Stimulated activated CD4-positive, alpha-beta T cell treated with anti-CD3 and anti-CD28 coated beads, TNF-alpha, amount 100 ng/mL, for 4 hours (primary cell): ENCODE measurements at regions not wholly inside any gene's neighbourhood (a gene's known extent, or its start where the extent isn't known, plus 50 kb on each side); places are given as distances from the start of the nearest gene placed in this dataset.

Experiments
- DNase-seq, 3 experiments: peaks; one replicate each; pipeline ENCODE4 v3.0.0-alpha.2; 2020; ENCODE audit warnings: low read depth in 3 of 3

GRCh38 chr16:89027281-89027680 is 50.3 kb upstream of the CBFA2T3 start:
- no peak for DNase-seq

- DNase-seq, result peak in 2 of 3 experiments; percentile 19 to 28
Measured at GRCh38 chr16:89031715-89032659, 55.0 kb upstream of the CBFA2T3 start.

DNA sequence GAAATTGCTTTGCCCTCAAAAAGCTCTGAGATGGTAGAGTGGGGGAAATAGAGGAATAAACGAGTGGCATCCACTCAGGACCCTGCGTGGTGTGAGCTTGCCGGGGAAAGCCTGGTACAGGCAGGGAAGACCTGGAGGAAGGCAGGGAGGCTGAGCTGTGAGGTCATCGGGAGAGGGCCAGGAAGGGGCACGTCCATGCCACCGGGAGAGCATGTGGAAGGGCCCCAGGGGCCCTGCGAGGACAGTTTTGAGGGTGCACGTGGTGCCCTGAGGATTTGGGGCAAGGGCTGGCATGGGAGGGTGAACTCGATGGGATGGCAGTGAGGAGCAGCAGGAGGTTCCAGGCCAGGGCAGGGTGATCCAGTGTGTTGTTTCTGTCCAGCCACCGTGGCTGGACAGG is 56.3 kb upstream of the CBFA2T3 start:
- no peak for DNase-seq

GRCh38 chr16:89033796-89034572 is 57.0 kb upstream of the CBFA2T3 start:
- DNase-seq, result no peak

DNA sequence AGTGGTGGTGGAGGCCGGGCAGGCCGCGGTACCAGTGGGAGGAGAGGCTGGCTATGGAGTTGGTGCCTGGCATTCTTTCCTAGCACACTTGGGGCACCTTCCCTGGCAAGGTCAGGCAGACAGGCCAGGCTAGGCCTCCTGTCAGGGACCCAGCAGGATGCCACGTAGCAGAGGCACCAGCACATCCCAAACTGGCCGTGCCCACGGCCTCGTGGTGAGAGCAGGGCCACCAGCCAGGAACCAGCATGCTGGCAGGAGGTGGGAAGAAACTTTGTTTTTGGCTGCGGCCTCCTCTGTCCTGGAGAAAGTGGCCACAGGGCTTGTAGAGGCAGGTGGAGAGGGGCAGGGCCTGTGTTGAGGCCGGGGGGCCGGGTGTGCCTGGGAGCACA is 57.6 kb upstream of the CBFA2T3 start:
- no peak for DNase-seq

DNA sequence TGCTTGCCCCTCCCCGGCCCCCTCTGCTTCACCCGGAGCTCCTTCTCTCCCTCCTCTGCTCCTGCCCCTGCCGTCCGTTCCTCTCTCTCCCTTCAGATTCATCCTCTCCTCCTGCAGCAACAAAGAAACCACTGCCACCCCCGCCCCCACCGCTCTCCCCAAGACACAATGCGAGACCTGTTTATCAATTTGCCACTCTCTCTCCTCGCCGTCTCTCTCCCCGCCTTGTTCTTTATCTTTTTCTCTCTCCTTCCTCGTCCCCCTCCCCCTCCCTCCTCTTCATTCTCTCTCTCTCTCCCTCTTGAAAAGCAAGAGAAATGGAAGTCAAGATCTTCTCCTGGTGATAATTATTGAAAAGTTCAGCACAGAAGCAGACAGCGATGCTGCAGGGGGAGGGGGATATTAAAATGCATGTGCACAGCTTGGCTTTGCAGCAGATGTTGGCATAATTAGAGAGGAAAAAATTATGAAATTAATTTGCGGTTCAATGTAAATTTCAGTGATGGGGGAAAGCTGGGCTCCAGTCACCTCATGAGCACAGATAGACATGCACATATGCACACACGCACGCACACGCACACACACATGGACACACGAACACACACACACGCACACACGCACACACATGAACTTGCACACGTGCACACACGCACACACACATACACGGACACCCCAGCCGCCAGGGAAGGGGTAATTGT is 58.1 kb upstream of the CBFA2T3 start:
- no peak for DNase-seq

DNA sequence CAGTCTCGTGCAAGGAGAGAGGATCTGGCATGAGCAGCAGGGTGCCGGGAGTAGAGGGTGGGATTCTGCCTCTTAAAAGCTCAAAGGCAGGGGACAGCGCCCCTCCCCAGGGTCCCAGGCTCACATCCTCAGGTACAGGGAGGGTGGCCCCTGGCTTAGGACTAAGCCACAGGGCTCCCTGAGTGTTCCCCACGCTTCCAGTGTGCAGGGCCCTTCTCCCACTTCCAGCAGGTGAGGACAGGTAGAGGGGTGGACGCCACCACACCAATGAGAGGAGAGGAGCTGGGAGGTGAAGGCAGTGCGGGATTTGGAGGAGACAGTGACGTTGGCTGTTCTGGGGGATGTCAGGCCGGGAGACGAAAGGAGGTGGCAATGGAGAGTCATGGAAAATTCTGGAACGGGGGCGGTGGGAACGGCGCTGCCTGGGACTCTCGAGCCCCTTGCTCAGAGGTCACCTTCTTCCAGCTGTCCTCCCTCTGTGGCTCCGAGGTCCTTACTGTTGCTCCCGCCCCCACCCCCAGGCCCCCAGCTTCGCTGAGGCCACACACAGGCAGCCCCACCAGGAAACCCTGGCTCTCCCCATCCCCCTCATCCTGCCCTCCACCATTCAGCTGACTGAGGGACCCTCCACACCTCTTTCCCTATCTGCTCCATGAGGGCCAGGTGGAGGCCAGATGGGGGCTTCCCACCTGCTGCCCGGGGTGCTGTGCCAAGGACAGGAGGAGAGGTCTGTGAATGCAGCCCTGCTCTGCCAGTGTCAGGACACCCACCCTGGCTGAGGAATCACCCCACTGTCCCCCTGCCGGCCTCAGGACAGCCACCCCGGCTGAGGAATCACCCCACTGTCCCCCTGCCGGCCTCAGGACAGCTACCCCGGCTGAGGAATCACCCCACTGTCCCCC is 57.7 kb upstream of the ACSF3 start:
- no peak for DNase-seq

DNA sequence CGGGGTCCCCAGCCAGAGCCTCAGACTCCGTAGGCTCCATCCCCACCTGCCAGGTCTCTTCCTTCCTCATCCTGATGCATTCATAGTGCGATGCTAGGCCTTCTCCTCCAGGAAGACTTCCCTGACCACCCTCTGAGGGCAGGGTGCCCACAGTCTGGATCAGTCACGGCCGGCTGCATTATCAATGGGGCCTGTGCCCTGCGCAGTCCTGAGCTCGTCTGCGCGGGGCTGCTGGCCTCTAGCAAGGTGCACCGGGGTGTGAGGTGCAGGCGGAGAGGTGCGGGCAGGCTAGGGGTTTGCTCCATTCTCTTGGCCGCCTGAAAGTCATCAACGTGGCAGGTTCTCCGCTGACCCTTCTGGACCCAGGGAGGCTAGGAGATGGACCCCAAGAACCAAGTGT is 56.9 kb upstream of the ACSF3 start:
- no peak for DNase-seq

GRCh38 chr16:89037261-89038152 is 56.1 kb upstream of the ACSF3 start:
- DNase-seq, result no peak

GRCh38 chr16:89038221-89038721 is 55.4 kb upstream of the ACSF3 start:
- no peak for DNase-seq

DNA sequence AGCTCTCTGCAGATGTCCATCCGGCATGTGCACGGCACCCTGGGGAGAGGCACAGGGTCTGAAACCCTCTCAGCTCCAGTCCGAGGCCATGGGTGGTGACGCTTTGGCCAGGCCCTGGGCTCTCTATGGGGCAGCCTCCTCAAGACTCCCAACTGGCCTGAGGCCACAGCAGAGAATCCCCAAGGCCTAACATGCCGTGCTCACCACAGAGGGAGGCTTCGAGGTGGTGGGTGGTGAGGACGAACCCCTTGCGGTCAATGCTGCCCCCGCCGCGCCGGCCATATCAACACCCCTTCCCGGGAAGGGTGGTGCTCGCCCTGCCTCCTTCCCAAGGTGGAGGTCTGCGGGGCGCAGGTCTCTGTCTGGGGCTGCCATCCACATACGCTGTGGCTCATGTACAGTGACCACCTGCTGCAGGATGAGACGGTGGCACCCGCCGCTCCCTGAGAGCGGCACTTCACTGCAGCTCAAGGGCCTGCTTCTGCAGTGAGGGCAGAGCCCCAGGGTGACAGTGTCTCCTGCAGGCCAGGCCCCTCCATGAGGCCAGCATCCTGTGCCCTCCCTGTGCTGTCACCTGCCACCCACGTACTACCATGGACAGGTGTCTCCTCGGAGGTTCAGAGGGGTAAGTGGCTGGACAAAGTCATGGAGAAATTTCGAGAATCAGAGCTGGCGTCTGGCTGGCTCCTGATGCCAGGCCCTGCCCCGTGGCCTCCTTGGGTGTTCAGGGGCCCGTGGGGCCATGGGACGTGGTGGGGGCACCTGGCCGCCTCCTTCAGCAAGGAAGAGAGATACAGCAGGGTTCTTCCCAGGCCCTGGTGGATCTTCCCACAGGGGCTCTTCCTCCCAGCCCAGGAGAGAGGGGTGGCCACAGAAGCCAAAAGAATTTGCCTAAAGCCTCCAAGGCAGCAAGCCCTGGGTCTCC is 54.6 kb upstream of the ACSF3 start:
- no peak for DNase-seq

DNA sequence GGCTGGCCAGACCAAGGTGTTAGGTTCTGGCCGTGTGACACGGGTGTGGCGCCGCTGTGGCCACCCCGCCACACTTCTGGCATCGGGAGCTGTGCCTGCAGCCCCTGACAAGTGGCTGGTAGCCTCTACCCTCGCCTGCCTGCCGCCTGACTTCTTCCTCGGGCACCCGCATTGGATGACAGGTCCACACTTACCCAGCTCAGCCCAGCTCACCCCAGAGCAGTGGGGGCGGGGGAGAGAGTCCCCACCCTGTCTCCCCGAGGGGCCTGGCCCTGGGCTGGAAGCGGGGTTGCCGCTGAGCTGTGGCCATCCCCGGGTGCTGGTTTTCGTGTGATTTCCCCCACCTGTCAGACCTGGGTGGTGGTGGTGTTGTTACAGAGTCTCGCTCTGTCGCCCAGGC is 53.9 kb upstream of the ACSF3 start:
- no peak for DNase-seq

DNA sequence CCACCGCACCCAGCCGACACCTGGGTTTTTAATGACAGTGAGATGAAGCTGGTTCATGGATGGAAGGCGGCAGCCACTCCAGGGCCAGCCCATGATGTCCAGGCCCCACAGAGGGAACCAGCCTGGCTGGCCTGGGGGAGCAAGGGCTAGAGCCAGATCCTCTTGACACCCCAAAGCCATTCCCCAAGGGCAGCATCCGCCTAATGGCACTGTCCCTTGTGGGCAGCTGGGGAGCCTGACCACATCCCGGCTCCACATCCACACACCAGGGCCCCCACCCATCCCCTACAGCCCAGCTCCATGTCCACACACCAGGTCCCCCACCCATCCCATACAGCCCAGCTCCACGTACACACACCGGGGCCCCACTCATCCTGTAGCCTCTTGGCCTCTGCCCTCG is 53.3 kb upstream of the ACSF3 start:
- DNase-seq, result no peak

DNA sequence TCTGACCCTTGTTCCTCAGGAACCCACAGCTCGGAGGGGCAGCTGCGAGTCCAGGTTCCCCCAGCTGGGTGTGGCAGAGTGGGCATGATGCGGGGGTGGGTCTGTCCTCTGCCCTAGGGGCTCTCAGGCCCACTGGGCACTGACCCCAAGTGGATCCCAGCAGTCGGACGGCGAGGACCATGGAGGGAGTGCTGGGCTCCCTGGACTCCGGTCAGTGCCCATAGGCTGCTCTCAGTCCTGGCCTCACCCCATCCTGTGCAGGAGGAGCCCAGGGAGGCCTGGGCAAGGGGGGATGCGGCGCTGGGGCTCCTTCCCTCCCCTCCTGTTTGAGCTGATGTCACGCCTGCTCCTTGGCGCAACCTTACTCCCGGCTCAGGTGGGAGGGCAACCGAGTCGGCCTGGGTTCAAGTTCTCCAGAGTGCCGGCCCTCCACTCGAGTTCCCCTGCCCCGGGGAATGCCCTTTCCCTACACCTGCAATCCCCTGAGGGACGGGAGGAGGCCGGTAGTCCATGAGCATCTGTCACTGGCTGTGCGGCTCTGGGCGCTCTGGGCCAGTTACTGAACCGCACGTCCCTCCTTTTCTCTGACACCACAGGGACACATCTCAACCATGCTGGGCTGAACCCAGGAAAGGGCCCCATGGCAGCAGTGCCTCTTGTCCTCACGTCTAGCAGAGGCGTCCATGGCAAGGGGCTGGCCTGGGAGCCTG is 52.6 kb upstream of the ACSF3 start:
- no peak for DNase-seq

DNA sequence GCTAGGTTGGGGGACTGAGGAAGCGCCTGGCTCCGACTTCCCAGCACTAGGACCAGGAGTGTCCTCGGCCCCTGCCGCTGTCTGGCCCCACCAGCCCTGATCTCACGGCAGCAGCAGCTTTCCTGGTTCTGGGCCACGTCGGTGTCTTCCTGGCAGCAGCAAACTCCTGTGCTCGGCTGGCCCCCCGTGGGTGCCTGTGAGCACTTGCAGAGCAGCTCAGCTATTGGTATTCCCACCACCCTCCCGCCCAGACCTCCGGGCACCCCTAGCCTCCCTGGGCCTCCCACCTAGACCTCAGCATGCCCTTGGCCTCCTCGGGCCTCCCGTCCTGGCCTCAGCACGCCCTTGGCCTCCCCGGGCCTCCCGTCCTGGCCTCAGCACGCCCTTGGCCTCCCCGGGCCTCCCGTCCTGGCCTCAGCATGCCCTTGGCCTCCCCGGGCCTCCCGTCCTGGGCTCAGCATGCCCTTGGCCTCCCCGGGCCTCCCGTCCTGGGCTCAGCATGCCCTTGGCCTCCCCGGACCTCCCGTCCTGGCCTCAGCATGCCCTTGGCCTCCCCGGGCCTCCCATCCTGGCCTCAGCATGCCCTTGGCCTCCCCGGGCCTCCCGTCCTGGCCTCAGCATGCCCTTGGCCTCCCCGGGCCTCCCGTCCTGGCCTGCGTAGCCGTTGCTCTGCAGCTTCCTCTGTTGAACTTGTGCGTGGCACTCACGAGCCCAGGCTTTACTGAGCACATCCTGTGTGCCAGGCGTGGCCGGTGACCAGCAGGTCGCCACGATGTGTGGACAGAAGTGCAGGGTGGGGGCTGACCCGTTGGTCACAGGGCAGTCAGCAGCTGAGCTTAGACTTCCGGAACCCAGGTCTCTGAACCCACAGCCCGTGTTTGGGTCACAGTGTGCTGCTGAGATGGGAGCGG is 51.8 kb upstream of the ACSF3 start:
- no peak for DNase-seq

DNA sequence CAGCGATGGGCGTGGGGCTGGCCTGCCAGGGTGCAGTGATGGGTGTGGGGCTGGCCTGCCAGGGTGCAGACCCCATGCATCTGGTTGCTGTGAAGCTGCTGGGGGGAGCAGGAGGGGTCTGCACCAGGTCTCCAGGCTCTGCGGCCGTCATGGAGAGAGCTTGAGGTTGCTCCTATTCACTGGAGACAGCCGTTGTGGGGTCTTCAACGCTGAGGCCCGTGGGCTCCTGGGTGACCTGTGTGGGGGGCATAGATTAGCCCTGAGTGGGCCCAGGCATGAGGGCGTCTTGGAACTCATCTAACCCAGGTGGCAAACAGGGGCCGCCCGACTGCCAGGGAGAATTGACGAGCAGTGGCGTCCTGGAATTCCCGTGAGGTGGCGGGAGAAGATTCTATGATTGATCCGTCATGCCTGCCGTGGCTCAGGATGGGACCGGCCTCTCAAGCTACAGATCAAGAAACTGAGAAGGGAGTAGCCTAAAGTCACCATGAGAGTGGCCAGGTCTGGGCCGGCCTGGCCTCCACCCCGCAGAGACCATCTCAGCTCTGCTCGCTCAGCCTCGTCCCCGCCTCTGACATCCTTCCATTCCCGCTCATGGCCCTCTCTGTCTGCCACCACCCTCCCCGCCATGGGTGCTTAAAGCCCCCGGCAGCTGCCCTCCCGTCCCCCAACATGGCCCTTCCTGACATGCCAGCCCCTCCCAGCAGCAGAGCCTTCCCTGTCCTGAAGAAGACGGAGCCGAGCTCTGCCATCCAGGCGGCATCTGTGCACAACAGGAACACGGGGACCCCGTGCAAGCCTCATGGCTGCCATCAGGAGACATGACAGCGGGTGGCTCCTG is 50.7 kb upstream of the ACSF3 start:
- no peak for DNase-seq
